Endothelial cell (in vitro differentiated cells): ENCODE measurements at regions not wholly inside any gene's neighbourhood (a gene's known extent, or its start where the extent isn't known, plus 50 kb on each side); places are given as distances from the start of the nearest gene placed in this dataset.

Source experiments
- DNase-seq: peaks from one replicate; pipeline ENCODE4 v3.0.0; 2021; ENCODE audit warnings: low spot score
- H3K27ac Mint-ChIP-seq: one replicate; pipeline ENCODE4 v1.8.0; 2021; ENCODE audit warnings: mixed read lengths, inconsistent platforms; ENCODE audit not compliant: unreplicated experiment
- H3K27me3 Mint-ChIP-seq: one replicate; pipeline ENCODE4 v1.8.0; 2021; ENCODE audit warnings: mild to moderate bottlenecking, moderate library complexity, mixed read lengths, inconsistent platforms; ENCODE audit not compliant: unreplicated experiment
- H3K36me3 Mint-ChIP-seq: one replicate; pipeline ENCODE4 v1.8.0; 2021; ENCODE audit warnings: mild to moderate bottlenecking, low read depth, mixed read lengths, inconsistent platforms; ENCODE audit not compliant: unreplicated experiment
- H3K4me1 Mint-ChIP-seq: one replicate; pipeline ENCODE4 v1.8.0; 2021; ENCODE audit warnings: mild to moderate bottlenecking, mixed read lengths, inconsistent platforms; ENCODE audit not compliant: unreplicated experiment
- H3K4me3 Mint-ChIP-seq: one replicate; pipeline ENCODE4 v1.8.0; 2021; ENCODE audit warnings: mild to moderate bottlenecking, mixed read lengths, inconsistent platforms; ENCODE audit not compliant: unreplicated experiment
- H3K9me3 Mint-ChIP-seq: one replicate; pipeline ENCODE4 v1.8.0; 2021; ENCODE audit warnings: mixed read lengths, inconsistent platforms; ENCODE audit not compliant: unreplicated experiment
- TF ChIP-seq, protein P1 (sequence below): fragments of 200-600 bp; sonication (generic); IDR thresholded peaks from one replicate; pipeline ENCODE4 v1.5.0; 2021; ENCODE audit warnings: antibody characterized with exemption; ENCODE audit not compliant: unreplicated experiment

DNA sequence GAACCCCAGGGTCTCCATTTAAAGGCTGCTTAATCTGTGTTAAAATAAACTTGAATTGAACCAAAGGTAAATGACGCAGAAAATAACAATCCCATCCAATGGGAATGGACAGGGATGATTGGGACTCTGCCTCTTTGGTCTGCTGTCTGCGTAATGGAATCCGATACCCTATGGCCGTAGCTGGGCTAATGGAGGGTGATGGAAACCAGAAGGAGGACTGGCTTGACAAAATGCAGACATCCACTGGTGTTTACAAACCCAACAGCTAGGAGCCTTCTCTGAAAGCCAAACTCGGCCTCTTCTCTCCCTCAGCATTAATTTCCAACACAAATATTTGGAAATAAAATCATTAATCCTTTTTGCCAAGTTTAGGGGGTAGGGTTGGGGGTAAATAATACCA, 162.2 kb upstream of the CHST15 start:
- TF ChIP-seq, protein P1, sequence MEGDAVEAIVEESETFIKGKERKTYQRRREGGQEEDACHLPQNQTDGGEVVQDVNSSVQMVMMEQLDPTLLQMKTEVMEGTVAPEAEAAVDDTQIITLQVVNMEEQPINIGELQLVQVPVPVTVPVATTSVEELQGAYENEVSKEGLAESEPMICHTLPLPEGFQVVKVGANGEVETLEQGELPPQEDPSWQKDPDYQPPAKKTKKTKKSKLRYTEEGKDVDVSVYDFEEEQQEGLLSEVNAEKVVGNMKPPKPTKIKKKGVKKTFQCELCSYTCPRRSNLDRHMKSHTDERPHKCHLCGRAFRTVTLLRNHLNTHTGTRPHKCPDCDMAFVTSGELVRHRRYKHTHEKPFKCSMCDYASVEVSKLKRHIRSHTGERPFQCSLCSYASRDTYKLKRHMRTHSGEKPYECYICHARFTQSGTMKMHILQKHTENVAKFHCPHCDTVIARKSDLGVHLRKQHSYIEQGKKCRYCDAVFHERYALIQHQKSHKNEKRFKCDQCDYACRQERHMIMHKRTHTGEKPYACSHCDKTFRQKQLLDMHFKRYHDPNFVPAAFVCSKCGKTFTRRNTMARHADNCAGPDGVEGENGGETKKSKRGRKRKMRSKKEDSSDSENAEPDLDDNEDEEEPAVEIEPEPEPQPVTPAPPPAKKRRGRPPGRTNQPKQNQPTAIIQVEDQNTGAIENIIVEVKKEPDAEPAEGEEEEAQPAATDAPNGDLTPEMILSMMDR: no peak
- Mint-ChIP-seq H3K4me3 (no peak overlapping the region), H3K9me3 (no peaks in the 10 kb centered on the region), H3K27me3 (peaks cover 6% of the 10 kb centered on the region), H3K36me3 (no peaks in the 10 kb centered on the region), H3K27ac (no peak overlapping the region), H3K4me1 (peaks cover 10% of the 10 kb centered on the region)
- DNase-seq: no peak

DNA sequence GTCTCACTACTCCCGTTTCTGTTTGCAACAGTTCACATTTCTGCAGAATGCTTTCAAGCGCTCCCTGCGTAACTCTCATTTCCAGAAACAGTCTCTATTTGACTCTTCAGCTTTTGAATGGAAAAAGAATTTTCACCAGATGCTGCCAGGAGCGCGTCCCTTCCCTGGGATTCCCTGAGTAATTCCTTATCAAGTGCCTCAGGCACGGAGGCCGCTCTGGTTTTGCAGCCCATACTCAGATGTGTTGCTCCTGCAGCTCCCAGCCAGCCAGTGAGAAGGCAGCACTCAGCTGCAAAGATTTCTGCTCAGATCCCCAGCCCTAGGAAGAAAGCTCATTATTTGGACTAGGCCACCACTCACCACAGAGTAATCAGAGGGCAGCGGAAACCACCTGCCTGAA, 161.1 kb upstream of the CHST15 start:
- no peaks in the 10 kb centered on the region for H3K36me3 Mint-ChIP-seq
- peaks cover 16% of the 10 kb centered on the region for H3K4me1 Mint-ChIP-seq
- H3K27ac Mint-ChIP-seq: no peak overlapping the region
- H3K9me3 Mint-ChIP-seq: no peaks in the 10 kb centered on the region
- H3K27me3 Mint-ChIP-seq: peaks cover 3% of the 10 kb centered on the region
- DNase-seq: no peak
- TF ChIP-seq, protein P1: no peak
- no peak overlapping the region for H3K4me3 Mint-ChIP-seq

DNA sequence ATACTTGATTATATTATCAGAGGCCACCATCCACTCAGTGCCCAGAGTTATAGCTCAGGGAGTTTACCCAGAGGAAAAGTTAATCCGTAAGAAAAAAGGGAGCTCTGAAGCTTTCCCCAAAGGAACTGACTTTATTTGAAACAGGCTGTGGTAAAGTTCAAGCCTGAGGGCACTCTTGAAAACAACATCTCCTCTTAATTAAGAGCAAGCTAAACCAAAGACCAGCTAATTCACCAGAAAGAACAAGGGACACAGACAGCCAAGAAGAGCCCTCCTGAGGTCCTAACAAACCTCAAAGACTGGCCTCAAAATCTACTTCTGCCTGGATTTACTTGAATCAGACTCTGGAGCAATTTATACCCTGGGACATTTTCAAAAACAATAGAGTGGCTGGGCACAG, 159.6 kb upstream of the CHST15 start:
- H3K27me3 Mint-ChIP-seq: peaks cover 3% of the 10 kb centered on the region

DNA sequence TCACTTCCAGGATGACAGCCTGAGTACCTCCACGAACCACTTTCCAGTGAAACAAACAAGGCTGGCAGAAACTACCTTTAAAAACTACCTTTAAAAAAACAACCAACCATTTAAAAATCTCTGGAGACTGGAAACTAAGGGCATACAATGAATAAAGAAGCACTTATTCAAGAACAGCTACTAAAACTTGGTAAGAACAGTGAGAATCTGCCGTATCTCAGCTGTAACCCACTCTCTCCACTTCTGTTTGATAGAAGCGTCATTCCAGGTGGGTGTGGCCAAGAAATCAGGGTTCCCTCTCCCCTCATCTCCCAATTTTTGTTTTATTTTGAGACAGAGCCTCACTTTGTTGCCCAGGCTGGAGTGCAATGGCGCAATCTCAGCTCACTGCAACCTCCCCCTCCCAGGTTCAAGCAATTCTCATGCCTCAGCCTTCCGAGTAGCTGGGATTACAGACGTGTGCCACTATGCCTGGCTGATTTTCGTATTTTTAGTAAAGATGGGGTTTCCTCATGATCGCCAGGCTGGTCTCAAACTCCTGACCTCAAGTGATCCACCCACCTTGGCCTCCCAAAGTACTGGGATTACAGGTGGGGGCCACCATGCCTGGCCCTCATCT, 158.8 kb upstream of the CHST15 start:
- DNase-seq: no peak
- H3K36me3 Mint-ChIP-seq: no peaks in the 10 kb centered on the region
- H3K9me3 Mint-ChIP-seq: no peaks in the 10 kb centered on the region
- no peak overlapping the region for H3K4me3 Mint-ChIP-seq
- no peak overlapping the region for H3K27ac Mint-ChIP-seq
- H3K4me1 Mint-ChIP-seq: peaks cover 20% of the 10 kb centered on the region
- H3K27me3 Mint-ChIP-seq: peaks cover 3% of the 10 kb centered on the region
- TF ChIP-seq, protein P1: no peak

More for the DNA sequence above, 159.6 kb upstream of the CHST15 start:
- no peak overlapping the region for H3K27ac Mint-ChIP-seq
- no peaks in the 10 kb centered on the region for H3K9me3 Mint-ChIP-seq
- no peak overlapping the region for H3K4me3 Mint-ChIP-seq
- TF ChIP-seq, protein P1: no peak
- no peak for DNase-seq
- H3K36me3 Mint-ChIP-seq: no peaks in the 10 kb centered on the region
- peaks cover 20% of the 10 kb centered on the region for H3K4me1 Mint-ChIP-seq

DNA sequence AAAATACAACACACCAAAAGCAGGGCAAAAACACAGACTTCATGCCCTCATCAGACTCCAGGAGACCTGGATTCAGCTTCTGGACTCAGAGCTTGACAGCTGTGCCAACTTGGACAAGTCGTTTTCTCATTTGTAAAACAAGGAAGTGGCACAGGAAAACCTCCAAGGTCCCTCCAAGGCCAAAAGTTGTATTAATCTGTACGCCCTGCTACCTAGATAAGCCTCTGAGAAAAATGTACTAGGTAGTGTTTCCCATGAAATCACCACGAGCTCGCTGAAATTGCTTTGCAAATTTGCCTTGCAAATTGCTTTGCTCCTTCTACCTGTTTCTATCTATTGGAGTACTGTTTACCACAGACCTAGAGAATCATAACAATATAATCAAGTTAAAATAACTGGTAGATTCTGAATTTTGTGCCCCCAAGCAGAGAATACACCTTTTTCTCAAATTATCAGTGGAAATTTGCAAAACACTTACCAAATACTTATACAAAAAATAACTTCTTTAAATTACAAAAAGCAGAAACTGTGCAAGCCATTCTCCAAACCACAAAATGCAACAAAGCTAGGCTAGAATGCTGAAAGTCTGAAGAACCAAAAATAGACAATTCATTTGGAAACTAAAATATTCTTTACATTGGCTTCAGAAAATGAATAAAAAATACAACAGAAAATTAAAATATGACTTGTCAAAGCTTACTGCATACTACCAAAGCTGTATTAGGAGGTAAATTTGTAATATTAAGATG, 158.1 kb upstream of the CHST15 start:
- Mint-ChIP-seq H3K27me3 (peaks cover 3% of the 10 kb centered on the region), H3K27ac (no peak overlapping the region), H3K36me3 (no peaks in the 10 kb centered on the region), H3K9me3 (no peaks in the 10 kb centered on the region), H3K4me3 (no peak overlapping the region), H3K4me1 (peaks cover 20% of the 10 kb centered on the region)
- no peak for DNase-seq
- TF ChIP-seq, protein P1: no peak
